Activated CD4-positive, CD25-positive, alpha-beta regulatory T cell treated with anti-CD3 and anti-CD28 coated beads, Interleukin-2, amount 50 U/mL, for 24 hours (primary cell): ENCODE measurements at regions not wholly inside any gene's neighbourhood (a gene's known extent, or its start where the extent isn't known, plus 50 kb on each side); places are given as distances from the start of the nearest gene placed in this dataset.

Source experiments
- ATAC-seq, 2 donors: fragments of 150-1000 bp; cut with Tn5 transposase; one replicate each; pipeline ENCODE4 v1.10.0; 2021; ENCODE audit warnings: mild to moderate bottlenecking in 1 of 2, moderate library complexity in 1 of 2

GRCh38 chr9:126556560-126557250 lies 57.0 kb upstream of the LMX1B start:
- ATAC-seq: no peak

- ATAC-seq: peak; percentile 67 to 70
Observed at GRCh38 chr9:126558051-126558665, 55.6 kb upstream of the LMX1B start.

- no peak for ATAC-seq
Observed at GRCh38 chr9:126559296-126559695, 54.4 kb upstream of the LMX1B start.

DNA sequence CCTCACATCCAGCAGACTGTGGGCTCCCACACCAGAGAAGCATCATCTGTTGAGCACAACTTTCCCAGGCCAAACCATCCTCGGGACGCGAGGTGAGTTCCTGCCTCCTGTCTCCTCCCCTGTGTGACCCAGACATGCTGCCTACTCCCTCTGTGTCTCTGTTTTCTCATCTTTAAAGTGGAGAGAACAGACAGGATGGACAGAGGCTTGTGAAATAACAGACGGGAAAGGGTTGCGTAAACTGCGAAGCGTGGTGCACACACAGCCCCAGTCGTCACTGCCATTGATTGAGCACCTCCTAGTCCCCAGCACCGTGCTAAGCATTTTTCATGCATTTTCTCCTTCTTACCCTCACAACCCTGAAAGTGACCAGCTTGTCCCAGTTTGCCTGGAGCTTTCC lies 52.1 kb upstream of the LMX1B start:
- no peak for ATAC-seq

- ATAC-seq: no peak
Observed at GRCh38 chr9:126563556-126563955, 50.2 kb upstream of the LMX1B start.
